Forelimb muscle (tissue), 1 donor: ENCODE measurements at regions not wholly inside any gene's neighbourhood (a gene's known extent, or its start where the extent isn't known, plus 50 kb on each side); places are given as distances from the start of the nearest gene placed in this dataset.
"Not testable (repeated sequence)": the region's sequence is repeated elsewhere in the genome, so short reads cannot be mapped to it uniquely, and the experiment has no call there.

Experiments used
- DNase-seq: peaks from one replicate; pipeline ENCODE4 v3.0.0-alpha.2; 2013; ENCODE audit warnings: low read depth

- no peak for DNase-seq
Observed at GRCh38 chr17:34081269-34081668, 173.8 kb upstream of the CCL2 start.

GRCh38 chr17:34082404-34082803 lies 172.7 kb upstream of the CCL2 start:
- DNase-seq, result no peak

- DNase-seq, result not testable (repeated sequence)
Observed at GRCh38 chr17:34089042-34089441, 166.0 kb upstream of the CCL2 start.

- no peak for DNase-seq
Observed at GRCh38 chr17:34090593-34090992, 164.5 kb upstream of the CCL2 start.

DNA sequence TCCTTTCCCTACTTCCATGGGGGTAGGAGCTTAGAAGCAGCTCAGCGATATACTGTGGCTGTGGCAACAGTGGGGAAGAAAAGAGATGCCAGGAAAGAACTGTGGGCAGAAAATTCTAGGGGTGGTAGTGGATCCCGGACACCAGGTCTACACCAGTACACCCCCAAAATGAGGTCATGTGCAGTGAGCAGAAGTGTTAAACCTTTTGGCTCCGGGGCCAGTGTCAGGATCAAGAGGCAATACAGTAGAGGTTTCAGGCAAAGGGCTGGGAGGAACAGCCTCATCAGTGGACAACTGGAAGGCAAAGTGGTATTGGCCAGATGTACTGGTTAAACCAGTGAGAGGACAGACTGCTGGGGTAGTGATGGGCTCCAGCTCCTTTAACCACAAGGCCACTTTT lies 163.1 kb upstream of the CCL2 start:
- DNase-seq, result no peak

DNA sequence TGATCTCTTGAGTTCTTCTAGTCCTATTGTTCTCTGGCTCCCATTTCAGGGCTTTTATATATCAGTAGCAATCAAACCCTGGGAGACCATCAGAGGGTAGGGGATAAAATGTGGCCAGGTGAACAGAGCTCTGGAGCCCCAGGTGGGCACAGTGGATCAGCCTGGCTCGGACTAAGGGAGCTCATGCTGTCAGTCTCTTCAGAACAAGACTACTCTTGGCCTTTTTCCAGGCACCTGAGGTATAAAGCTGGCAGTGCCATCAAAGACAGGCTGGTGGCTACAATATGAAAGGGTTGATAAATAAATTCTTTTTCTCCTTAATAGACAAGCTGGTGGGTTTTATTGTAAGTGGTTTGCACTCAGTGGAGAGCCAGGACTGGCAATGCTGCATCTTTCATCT lies 160.0 kb upstream of the CCL2 start:
- no peak for DNase-seq

- no peak for DNase-seq
Observed at GRCh38 chr17:34098699-34099098, 156.4 kb upstream of the CCL2 start.

- no peak for DNase-seq
Observed at GRCh38 chr17:34099859-34100515, 155.1 kb upstream of the CCL2 start.

- DNase-seq, result no peak
Observed at GRCh38 chr17:34107019-34107418, 148.1 kb upstream of the CCL2 start.

- no peak for DNase-seq
Observed at GRCh38 chr17:34110315-34110714, 144.8 kb upstream of the CCL2 start.

DNA sequence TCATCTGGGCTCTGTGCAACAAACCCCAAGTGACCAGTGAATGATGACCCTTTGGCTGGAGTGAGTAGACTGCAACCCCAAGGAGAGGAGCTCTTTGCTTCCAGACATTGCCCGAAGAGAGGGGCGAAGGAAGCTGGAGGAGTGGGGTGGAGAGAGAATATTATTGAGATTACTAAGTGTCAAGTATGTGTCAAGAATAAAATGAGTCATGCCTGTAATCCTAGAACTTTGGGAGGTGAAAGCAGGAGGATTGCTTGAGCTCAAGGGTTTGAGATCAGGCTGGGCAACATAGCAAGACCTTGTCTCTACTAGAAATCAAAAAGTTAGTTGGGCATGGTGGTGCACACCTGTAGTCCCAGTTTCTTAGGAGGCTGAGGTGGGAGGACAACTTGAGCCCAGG lies 142.0 kb upstream of the CCL2 start:
- no peak for DNase-seq

GRCh38 chr17:34114174-34114573 lies 140.9 kb upstream of the CCL2 start:
- DNase-seq, result no peak

DNA sequence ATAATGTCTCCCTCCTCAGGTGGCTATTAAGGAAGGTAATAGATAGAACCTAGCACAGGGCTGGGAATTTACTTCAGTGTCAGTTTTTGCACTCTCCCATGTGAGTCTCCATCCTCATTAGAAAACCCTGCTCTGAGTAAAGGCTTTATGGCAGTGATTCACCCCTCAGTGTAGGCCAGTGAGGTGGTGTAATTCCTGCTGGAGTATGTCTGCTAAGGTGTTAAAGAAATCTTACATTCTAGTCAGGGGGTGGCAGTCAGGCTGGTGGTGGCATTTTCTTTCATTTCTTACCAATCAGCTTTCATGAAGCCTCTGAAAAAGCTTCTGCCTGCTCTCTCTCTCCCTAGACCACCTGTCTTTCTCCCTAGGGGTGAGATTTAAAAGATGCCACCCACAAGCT lies 138.8 kb upstream of the CCL2 start:
- DNase-seq, result no peak

GRCh38 chr17:34117332-34117731 lies 137.8 kb upstream of the CCL2 start:
- DNase-seq, result no peak

DNA sequence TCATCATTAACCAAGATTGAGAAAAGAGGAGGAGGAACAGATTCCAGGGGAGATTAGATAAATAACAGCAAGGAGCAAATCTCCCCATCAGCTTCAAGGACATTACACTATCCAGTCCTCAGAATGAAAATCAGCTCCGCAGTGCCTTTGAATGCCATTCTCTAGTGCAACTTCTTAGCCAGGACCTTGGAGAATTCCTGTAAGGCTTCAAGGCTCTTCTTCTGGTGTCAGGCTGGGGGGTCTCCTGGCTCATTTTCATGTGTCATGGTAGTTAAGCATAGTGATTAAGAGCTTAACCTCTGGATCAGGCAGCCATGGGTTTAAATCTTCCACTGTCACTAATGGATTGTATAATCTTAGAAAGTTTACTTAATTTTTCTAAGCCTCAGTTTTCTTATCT lies 137.3 kb upstream of the CCL2 start:
- no peak for DNase-seq

DNA sequence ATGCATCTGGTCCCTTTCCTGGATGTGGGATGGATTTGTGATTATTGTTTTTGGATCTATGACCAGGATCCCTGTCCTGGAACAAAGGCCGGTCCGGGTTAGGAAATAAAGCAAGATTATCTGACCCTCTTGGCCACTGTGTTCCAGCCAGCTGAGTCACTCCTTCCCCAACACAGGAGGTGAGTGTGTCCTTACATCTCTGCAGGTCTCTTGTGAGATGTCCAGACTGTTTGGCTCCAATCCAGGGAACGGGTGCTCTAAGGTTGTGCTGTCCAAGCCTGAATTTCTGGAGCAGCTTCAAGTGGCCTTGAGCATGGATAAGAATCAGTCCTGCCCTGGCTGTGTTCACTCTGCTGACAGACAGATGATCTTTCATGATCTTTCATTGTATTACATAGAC lies 136.5 kb upstream of the CCL2 start:
- no peak for DNase-seq

- DNase-seq, result no peak
Observed at GRCh38 chr17:34121311-34121710, 133.8 kb upstream of the CCL2 start.

DNA sequence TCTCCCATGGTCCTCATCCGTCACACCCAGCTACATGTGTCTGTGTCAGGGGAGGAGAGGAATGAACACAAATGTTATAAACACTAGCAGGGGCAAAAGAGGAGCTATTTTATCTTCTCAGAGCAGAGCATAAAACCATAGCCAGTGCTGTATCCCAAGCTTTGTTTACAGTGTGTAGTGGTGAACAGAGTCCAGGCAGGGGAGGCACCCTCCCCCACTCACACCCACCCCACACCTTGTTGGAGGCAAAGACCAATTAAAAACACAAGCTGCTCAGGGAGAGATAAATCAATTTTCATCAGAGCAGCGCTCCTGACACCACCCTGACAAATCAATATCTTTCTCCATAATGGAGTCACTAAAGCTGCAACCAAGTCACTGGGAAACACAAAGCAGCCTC lies 132.6 kb upstream of the CCL2 start:
- no peak for DNase-seq

GRCh38 chr17:34125010-34125409 lies 130.1 kb upstream of the CCL2 start:
- no peak for DNase-seq

DNA sequence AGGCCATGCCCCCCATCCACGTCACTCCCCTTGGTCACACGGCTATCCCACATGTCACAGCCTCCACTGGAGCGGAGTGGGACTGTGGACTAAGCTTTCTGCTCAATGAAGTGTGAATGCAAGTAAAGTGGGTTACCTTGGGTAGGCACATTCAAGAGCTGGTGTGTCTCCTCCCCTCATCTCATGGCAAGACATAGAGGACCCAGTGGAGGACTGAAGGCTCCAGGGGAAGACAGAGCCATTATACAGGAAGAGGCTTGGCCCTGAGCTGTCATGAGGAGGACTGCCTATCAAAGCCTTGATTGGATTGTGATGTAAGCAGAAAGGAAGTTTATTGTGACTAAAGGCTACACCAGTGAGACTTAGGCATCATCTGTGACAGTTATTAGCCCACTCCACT lies 129.2 kb upstream of the CCL2 start:
- no peak for DNase-seq

GRCh38 chr17:34126496-34126895 lies 128.6 kb upstream of the CCL2 start:
- DNase-seq, result no peak

DNA sequence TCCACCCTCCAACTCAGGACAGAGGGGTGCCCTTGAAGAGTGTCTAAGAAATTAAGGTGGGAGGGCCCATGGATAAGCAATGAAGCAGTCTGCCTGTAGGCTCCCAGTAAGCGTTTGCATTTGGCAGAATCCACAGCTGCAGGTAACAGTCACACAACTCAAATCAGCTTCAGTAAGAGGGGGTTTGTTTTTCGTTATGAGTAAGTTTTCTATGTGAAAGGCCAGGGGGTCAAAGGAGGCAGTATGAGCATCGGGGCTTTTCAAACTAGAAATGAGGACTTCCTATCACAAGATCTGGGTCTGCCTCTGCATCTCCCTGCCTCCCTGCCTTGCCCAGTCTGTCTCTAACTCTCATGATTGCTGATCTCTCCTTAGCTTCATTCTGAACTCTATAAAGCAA lies 128.1 kb upstream of the CCL2 start:
- DNase-seq, result no peak

DNA sequence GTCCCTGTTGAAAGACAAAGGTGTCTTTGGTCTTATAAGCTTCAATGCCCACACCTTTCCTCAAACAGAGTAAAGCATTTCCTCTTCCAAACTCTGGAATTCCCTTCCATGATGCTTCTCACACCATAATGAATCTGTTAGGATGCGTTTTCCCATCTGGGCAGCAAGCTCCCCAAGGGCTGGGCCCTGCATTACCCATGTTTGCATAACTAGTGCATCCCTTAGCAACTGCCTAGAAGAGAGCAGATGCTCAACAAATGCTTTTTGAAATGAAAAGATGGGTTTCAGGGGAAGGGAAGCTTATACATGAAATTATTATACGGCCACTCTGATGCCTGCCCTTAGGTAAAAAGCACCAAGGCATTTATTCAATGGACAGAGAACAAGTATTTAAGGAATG lies 124.5 kb upstream of the CCL2 start:
- DNase-seq, result no peak

DNA sequence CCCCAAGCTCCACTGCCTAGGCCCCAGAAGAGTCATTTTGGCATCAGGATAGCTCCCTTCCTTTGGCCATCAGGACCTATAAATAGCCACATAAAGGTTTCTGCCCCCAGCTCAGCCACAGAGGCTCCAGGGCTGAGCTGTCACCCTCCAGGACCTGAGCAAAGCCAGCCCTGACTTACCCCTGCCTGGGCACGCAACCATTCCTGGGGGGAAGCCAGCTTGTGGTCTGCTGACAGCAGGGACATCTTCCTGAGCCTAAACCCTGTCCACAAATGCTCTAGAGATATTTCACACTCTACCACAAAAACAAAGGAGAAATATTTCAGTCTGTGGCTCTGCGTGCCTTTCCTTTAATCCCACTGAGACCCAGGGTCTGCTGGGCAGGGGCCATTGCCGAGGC lies 123.7 kb upstream of the CCL2 start:
- DNase-seq, result no peak

GRCh38 chr17:34133350-34133749 lies 121.7 kb upstream of the CCL2 start:
- DNase-seq, result no peak
